Activated T-cell treated with anti-CD3 and anti-CD28 coated beads, Interleukin-2, amount 50 U/mL, for 1 hour (primary cell): ENCODE measurements at regions not wholly inside any gene's neighbourhood (a gene's known extent, or its start where the extent isn't known, plus 50 kb on each side); places are given as distances from the start of the nearest gene placed in this dataset.

ENCODE experiments used
- DNase-seq: peaks from one replicate; pipeline ENCODE4 v3.0.0-alpha.2; 2020

DNA sequence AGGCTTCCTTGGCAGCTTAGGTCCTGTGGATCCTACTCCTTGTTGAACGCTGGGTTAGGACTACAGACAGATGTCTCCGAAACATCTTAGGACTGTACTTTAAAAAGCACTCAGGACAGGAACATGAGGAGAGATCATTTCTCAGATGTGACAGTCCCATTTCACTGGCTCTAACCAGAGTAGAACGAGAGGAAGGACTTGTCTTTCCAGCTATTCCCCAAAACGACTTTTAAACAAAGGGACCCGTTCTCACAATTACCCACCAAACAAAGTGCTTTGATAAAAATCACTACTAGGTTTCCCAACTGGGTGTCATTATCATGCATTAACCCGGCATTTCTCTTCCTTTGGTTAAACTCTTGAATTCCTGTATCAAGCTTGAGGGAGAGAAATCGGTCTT lies 84.7 kb upstream of the BARX2 start:
- DNase-seq, result no peak

DNA sequence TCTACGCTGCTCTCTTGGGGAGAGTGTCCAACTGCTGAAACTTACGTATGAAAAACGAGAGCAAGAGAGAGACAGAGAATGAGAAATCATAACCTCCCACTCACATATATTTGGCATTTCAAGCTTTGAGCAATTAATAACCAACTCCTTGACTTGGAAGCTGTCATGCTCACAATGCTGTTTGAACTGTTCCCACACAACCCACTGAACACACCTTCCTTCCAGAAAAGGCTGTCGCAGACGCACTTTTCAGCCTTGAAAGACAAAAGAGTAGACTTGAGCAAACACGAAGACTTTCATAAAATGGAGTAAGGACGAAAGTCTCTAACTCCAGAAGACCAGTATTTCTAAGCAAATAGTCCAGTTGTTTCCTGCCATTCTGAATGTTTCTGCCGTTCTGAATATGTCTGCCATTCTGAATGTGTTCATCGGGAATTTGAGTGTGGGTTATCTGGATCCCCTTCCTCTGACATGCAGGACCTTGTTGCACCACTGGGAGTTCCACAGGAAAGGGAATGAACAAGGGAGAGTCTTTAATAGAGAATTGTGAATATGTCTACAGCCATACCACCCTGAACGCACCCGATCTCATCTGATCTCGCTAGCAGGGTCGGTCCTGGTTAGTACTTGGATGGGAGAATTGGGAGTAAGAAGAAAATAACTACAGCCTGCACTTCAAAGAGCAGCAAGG lies 86.2 kb upstream of the BARX2 start:
- no peak for DNase-seq

DNA sequence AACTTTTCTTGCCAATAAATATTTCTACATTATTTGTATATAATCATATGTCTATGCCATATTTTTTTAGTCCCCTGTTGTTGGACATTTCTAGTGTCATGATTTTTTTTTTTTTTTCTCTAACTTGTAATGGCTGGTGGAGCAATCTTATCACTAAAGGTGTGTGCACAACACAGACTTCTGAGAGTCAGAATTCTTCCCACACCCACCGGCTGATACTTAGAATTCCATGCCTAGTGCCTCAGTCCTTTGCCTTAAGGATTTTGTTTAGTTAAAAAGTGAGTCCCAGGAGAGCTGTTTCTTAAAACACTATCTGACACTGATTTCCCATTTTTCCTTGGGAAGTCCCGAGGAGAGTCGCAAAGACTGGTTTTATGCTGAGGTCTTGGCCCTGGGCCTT lies 87.7 kb upstream of the BARX2 start:
- no peak for DNase-seq

DNA sequence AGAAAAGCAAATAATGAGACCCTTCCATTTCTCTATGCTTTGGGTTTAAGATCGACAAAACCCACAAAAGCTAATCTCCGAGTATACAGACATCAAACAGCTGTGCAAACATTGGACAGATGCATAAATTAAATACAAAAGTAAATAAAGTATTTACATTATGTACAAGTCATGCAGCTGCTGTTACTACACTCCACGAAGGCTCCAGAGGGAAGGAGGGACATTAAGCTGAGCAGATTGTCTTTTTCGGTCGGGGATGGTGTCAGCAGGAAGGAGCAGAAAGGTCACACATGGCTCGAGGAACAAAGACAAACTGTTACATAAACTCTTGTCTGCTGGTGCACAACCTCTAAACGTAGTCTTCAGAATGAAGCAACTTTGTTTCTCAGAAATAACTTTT lies 88.8 kb upstream of the BARX2 start:
- DNase-seq, result no peak

DNA sequence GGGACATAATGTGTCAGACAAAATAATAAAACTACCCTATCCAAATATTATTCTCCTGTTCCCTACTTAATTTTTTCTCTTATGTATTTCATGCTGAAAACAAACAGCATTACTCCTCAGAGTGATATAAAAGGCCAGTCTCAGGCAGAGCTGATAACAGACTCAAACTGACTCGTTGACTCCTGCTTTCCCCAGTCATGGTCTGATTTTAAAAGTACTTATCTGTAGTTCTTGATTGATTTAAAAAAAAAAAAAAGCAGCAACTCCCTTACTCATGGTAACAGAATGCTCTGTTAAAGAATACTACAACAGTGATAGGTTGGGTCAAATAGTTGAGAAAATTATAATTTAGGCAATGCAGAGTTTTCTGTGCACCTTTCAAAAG lies 90.3 kb upstream of the BARX2 start:
- DNase-seq, result no peak

DNA sequence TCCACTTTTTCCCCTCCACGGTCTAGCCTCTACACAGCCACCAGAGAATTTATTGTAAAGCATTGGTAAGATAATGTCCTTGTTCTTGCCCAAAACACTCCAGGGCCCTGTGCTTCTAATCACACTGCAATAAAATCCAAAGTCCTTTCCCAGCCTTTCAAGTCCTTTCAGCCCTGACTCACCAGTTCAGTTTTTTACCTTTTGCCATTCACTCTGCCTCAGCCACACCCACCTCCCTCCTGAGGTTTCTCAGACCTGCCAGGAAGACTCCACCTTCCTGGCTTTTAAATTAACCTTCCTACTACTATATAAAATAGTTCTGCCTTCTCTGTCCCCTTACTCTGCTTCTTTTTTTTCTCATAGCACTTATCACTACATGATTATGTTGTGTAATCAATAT lies 91.0 kb upstream of the ARHGAP32 start:
- DNase-seq, result no peak

DNA sequence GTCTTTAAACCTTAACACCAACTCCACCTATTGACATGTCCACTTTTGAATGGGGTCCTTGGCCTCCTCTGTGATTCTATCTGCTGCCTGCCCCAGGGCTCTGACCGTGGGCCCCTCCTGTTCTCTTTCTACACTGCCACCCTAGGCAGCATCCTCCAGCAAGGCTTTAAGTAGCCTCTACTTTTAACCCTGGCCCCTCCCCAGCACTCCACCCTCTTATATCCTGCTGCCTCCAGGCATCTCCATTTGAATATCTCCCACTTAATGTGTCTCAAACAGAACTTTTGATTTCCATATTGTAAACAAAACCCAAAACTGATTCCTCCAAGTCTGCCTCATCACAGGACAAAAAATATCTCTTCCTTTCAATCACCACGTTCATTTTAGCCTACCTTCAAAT lies 90.5 kb upstream of the ARHGAP32 start:
- no peak for DNase-seq

DNA sequence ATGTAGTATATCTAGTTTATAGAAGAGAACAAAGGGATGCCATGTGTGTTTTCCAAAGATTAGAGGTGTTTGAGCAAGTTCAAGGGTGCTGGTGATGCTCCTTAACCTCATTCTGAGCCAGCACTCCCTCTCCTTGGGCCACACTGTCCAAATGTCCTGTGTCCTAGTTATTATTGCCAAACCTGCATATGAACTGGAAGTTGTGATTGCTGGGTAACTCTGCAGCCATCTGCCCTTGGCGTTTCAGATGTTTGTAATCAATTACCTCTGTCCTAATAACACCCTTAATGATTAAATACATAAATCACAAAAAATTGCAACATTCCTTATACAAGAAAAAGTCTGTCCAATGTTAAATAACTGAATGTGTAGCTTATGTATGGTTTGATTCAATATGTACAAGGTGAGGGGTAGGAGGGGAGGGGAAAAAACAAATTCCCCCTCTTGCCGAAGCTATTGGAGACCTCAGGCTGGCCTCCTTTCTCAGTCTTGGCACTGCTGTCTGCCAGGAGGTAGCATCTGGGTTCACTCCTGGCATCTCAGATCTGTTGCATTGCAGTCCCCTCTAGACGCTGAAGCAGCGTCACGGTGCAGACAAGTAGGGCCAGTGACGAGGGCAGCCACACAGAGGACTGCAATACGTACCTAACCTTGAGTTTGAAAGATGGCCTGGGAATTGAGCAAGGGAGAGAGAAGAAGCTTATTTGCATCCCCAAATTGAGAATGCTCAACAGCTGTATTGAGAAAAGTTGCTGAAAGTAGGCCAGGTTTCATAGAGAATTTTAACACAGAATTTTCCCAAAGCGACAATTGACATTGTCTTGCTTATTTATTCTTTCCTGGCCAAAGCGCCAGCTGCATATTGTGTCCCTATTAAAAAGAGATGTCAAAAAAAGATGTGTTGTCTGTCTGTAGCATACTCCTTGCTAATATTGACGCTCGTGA lies 89.6 kb upstream of the ARHGAP32 start:
- DNase-seq, result no peak

DNA sequence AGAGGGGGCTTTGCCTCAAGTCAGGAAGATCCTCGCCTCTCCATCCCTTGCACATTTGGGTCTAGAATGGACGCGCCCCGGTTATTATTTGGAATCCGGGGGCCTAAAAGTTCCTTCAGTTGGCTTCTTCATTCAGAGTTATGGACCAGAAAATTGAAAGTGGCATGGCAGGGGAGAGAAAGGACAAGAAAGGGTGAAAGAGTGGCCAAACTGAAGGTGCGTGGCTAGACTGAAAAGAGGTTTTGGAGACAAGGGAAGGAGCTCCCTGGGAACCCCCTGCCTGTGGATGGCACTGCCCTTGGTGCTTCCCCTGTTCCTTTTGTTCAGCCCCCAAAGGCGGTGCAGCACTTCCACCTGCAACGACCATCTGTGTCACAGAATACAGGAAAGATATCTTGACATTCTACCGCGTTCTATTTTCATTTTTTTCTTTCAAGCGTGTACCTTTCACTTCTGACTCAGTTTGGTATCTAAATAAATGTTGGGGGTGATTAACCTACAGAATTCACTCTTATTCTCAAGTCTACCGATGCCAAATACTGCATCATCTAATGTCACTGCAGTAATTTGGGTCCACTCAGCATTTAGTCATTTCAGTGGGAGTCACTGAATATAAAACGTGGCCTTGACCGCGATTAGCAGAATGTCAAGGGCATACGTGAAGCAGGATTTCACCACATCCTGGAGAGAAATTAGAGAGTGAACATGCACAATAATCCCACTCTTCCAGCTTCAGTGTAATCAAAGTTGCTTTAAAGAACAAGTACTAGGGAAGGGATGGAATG lies 88.1 kb upstream of the ARHGAP32 start:
- peak; percentile 29 for DNase-seq

DNA sequence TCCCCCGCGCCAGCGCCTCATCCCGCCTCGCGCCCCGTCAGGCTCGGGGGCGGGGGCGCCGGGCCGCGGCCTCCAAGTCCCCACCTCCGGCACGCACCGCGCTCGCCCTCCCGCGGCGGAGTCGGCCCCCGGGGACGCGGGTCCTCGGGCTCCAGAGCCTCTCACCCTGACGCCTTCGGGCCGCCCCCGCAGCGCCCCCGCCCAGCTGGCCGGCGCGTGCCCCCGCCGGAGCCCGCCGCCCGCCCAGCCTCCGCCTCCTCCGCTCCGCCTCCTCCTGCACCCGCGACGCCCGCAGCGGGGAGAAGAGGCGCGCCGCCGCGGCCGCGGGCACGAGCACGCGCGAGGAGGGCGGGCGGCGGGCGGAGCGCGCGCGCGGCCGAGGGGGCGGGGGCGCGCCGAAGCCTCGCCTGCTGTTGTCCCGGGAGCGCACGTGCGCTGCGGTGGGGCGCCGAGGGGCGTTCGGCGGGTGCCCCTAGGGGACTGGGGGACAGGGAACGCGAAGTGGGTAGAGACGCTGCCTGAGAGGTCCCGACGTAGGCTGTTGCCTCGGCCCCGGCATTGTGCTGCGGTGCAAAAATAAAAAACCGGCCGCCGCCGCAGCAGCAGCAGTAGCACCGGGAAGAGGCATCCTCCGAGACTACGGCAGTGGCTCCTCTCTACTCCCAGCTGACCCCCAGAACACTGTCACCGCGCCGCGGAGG lies 87.4 kb upstream of the ARHGAP32 start:
- DNase-seq, result peak; percentile 82

DNA sequence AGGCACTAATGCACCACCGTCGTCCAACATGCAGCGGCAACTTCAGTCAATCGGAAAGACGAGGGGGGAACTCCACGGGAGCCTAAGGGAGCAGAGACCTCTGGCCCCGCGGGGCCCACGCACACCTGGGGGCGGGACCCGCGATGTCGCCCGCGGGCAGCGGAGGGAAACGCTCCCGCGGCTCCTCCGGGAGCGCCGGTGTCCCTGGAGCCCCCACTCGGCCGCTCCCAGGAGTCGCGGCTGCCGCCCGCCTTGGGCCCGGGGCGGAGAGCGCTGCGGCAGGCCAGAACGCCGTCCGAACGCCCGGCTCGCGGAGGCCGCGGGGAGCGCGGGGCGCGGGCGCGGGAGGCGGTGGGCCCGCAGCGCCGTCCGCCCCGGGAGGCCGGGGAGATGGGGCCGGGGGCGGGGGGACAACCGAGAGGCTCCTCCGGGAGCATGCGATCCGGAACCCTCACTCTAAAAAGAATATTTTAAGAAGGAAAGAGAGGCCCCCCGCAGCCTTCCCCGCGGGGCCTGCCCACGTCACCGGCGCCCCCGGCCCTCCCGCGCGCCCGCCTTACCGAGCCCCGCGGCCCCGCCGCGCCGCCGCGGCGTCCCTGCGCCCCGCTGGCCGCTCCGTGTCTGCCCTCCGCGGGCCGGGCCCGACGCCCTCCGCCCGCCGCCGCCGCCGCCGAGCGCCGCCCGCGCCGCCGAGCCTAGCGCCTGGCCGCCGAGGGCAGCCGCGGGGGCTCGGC lies 86.6 kb upstream of the ARHGAP32 start:
- DNase-seq, result peak; percentile 35

DNA sequence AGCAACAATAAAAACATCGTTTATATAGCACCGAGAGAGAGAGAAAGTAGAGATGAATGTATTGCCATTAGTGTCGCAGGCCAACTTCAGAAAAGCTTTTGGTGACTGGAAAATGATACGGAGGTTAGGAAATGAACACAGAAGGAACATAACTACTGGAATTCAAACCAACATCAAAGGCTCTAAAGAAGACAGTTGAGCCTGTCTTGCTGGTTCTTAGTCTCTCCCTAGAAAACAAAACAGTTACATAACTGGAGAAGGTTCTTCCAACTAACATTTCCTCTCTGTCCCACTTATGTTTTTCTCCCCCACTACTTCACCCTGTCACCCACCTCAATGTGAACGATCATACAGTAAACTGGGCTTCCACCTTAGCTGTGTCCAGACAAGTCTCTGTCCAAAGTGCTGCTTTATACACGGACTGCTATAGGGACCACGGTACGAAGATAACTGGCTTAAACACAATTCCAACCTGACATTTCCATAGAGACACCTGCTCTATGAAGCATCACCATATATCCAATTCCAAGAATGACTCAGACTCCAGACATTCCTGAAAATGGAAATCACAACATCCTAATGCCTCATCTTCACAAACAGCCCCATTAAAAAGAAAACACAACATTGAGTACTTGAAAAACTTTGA lies 85.2 kb upstream of the ARHGAP32 start:
- no peak for DNase-seq

DNA sequence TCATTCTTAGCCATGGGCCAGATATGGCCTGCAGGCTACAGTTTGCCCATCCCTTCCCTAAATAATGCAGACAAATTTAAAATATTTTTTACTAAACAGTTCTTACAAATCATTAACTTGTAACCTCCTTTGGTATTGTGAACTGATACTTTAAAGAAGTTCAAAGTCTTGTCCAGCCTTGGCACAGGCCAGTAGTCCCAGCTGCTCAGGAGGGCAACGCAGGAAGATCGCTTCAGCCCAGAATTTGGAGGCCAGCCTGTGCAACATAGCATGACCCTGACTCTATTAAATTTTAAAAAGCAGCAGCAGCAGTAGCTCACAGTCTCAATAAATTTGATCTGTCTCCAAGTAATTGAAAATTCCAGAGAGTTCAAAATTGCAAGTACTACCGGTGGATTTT lies 83.7 kb upstream of the ARHGAP32 start:
- no peak for DNase-seq

DNA sequence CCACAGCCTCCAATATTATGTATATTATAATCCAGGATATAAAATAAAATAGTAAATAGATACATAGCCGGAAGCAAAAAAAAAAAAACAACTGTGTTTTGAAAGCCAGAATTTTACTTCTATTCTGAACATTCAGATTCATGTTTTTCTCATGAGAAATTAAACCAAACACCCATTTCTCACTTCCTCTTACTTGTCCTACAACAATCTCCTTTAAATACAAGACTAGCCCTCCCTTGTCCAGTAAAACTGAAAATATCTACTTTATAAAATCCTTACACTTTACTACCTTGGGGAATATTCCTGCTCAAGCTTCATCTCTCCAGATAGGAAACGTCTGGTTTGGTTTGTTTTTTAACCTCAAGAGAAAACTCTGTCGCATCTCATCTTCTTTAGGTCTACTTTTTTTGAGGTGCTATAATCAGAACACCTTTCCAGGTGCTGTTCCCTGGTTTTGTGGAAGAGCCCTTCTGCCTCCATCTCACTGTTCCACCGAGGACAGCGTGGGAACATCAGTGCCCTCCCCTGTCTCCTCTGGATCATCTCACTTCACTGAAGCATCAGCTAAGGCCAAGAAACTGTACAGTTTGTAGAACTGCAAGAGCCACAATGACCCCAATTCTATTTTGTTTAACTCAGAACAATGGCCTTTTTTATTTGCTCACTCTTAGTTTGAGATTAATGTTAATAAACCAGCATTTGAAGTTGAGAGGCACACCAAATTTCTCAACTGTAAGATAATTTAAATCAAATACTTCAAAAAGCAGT lies 82.0 kb upstream of the ARHGAP32 start:
- no peak for DNase-seq

DNA sequence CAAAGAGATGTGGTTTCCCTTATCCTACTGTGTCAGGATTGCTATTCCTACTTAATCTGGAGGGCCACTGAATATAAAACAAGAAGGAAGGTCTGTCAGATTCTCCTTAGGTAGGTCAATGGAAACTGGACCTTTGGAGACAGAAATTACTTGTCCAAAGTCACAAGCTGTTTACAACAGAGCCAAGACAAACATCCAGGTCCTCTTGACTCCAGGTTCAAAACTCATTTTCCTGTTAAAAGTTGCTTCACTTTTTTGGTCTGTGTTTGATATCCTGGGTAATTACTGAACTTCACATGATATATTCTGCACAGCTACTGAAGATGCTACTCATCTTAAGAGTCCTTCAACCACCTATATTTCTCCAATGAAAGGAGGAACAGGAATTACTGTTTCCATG lies 81.2 kb upstream of the ARHGAP32 start:
- no peak for DNase-seq

DNA sequence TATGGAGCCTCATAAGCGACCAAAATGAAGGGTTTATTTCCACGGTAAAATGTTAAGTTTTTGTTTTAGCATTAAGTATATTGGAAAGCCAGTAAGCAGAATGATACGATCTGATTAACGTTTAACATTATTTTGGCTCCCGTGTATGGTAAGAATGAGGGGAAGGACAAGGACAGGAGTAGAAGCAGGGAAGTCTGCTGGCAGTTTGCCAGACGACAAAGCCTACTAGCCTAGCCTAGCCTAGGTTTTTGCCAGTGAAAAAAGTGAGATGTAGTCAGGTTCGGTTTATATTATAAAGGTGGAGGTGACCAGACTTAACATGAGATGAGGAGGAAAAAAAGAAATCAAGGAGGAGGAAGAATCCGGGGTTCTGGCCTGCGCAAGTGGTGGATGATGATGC lies 78.9 kb upstream of the ARHGAP32 start:
- DNase-seq, result no peak

DNA sequence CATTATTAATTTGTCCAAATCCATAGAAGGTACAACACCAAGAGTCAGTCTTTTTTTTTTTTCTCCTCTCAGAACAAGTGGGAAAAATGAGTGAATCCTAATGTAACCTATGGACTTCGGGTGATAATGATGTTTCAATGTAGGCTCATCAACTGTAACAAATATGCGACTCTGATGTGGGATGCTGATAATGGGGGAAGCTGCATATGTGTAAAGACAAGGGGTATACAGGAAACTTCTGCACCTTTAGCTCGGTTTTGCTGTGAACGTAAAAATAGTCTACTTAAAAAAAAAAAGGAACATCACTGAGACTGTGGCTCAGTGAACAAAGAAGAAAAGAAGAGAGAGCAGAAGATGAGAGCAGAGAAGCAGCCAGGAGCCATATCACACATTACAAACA lies 78.3 kb upstream of the ARHGAP32 start:
- DNase-seq, result no peak

DNA sequence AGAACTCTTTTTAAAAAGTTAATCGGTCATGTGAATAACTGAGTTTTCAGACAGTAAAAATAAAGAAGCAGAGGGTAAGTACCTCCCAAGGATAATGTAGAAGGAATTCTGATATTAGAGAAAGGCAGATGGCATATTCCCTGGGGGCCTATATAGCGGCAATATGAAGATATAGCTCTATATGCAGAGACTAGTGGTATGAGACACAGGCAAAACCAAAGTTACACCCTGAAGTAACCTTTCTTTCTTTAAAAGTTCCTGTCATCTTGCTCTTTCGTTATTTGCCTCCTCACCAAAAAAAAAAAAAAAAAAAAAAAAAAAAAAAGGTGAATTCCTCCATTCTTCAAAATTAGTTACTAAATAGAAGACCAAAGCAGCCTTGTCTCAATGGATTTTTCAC lies 76.2 kb upstream of the ARHGAP32 start:
- DNase-seq, result no peak

DNA sequence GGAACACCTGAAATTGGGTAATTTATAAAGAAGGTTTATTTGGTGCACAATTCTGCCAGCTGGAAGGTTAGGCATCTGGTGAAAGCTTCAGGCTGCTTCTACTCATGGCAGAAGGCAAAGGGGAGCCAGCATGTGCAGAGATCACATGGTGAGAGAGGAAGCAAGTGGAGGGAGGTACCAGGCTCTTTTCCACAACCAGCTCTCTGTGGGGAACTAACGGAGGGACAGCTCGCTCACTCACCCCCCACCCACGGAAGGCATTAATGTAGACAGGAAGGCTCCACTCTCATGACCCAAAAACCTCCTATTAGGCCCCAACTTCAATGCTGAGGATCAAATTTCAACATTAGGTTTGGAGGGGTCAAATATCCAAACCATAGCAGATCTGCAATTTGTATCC lies 75.6 kb upstream of the ARHGAP32 start:
- DNase-seq, result no peak

DNA sequence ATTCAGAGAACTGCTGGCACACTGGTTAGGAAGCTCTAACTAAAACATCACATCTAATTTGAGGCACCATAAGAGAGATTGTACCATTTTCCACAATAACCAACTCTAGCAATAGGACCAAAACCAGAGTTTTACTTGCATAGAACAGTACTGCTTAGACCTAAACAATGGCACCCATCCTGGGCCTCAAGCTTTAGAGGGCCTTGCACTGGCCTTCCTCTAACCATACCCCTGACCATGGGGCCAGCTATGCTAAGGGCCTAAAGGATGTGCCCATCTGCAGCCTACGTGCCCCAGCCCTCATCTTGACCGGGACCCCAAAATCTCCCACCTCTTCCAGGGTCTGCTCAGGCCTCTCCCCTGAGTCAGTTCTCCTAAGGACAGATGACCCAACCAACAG lies 74.4 kb upstream of the ARHGAP32 start:
- DNase-seq, result no peak
